HepG2 (cell line): ENCODE measurements at regions not wholly inside any gene's neighbourhood (a gene's known extent, or its start where the extent isn't known, plus 50 kb on each side); places are given as distances from the start of the nearest gene placed in this dataset.

Experiments
- ADNP ChIP-seq: sonication (generic); formaldehyde crosslinking; IDR thresholded peaks from 2 replicates; pipeline ENCODE4 v1.4.0; 2020; ENCODE audit warnings: missing genetic modification reagents
- ARID2 ChIP-seq: sonication (generic); formaldehyde crosslinking; IDR thresholded peaks from 2 replicates; pipeline ENCODE4 v1.8.1; 2022; ENCODE audit warnings: mild to moderate bottlenecking, missing genetic modification reagents, borderline replicate concordance
- ATF2 ChIP-seq: sonication (generic); formaldehyde crosslinking; IDR thresholded peaks from 2 replicates; pipeline ENCODE4 v1.4.0; 2020; ENCODE audit warnings: missing genetic modification reagents
- BCL6 ChIP-seq: IDR thresholded peaks from 2 replicates; pipeline ENCODE4 v1.6.1; 2016; ENCODE audit warnings: missing genetic modification reagents, missing compliant biosample characterization
- BRF2 ChIP-seq: sonication (generic); formaldehyde crosslinking; IDR thresholded peaks from 2 replicates; pipeline ENCODE4 v1.8.1; 2022; ENCODE audit warnings: mild to moderate bottlenecking, missing genetic modification reagents
- CREM ChIP-seq, 2 experiments: sonication (generic) in 1 of 2; formaldehyde crosslinking in 1 of 2; IDR thresholded peaks; 2 replicates each; pipeline versions ENCODE4 v1.4.0 to v1.6.1; 2016 to 2020; ENCODE audit warnings: antibody characterized with exemption in 1 of 2, mild to moderate bottlenecking in 1 of 2, missing genetic modification reagents in 1 of 2
- EED ChIP-seq: sonication (generic); formaldehyde crosslinking; IDR thresholded peaks from 2 replicates; pipeline ENCODE4 v1.5.0; 2020; ENCODE audit warnings: mild to moderate bottlenecking, missing genetic modification reagents
- ETS1 ChIP-seq: sonication (generic); formaldehyde crosslinking; IDR thresholded peaks from 2 replicates; pipeline ENCODE4 v1.4.0; 2020; ENCODE audit warnings: missing genetic modification reagents
- ETV5 ChIP-seq: IDR thresholded peaks from 2 replicates; pipeline ENCODE4 v1.6.1; 2018; ENCODE audit warnings: missing biosample characterization, missing genetic modification reagents, inconsistent platforms, borderline replicate concordance
- FOXA1 ChIP-seq, 2 experiments: fragments of 450-650 bp in 1 of 2; sonication (generic) in 1 of 2; formaldehyde crosslinking in 1 of 2; IDR thresholded peaks; 2 replicates each; pipeline versions ENCODE4 v1.4.0 to v1.6.1; 2016 to 2020; ENCODE audit warnings: missing genetic modification reagents in 1 of 2
- FUBP1 ChIP-seq: sonication (generic); formaldehyde crosslinking; IDR thresholded peaks from 2 replicates; pipeline ENCODE4 v1.5.1; 2020; ENCODE audit warnings: missing genetic modification reagents, mild to moderate bottlenecking, borderline replicate concordance
- GATAD1 ChIP-seq: IDR thresholded peaks from 2 replicates; pipeline ENCODE4 v1.6.1; 2016; ENCODE audit warnings: missing genetic modification reagents, missing compliant biosample characterization
- HNRNPH1 ChIP-seq: fragments of 200-400 bp; formaldehyde crosslinking; optimal IDR thresholded peaks from 2 replicates; pipeline ENCODE3; 2017; ENCODE audit warnings: mild to moderate bottlenecking, low read depth, low read length
- RAD21 ChIP-seq: fragments of 450-650 bp; formaldehyde crosslinking; IDR thresholded peaks from 2 replicates; pipeline ENCODE4 v1.5.0; 2020; ENCODE audit warnings: mild to moderate bottlenecking
- RBM39 ChIP-seq: fragments of 200-400 bp; formaldehyde crosslinking; IDR thresholded peaks from one replicate; pipeline ENCODE4 v1.6.1; 2018; ENCODE audit warnings: antibody characterized with exemption, mild to moderate bottlenecking, low read depth, low read length; ENCODE audit not compliant: poor library complexity, severe bottlenecking
- TCF12 ChIP-seq, 2 experiments: fragments of 450-650 bp in 1 of 2; sonication (generic) in 1 of 2; formaldehyde crosslinking in 1 of 2; IDR thresholded peaks; 2 replicates each; pipeline versions ENCODE4 v1.6.1 to v1.8.0; 2017 to 2022; ENCODE audit warnings: antibody characterized with exemption in 1 of 2, mild to moderate bottlenecking in 1 of 2, missing genetic modification reagents in 1 of 2, moderate library complexity in 1 of 2
- U2AF1 ChIP-seq: fragments of 200-400 bp; formaldehyde crosslinking; optimal IDR thresholded peaks from 2 replicates; pipeline ENCODE3; 2017; ENCODE audit warnings: mild to moderate bottlenecking, low read depth, low read length
- WIZ ChIP-seq: sonication (generic); formaldehyde crosslinking; IDR thresholded peaks from 2 replicates; pipeline ENCODE4 v1.5.1; 2020; ENCODE audit warnings: mild to moderate bottlenecking, missing genetic modification reagents
- ZNF143 ChIP-seq: sonication (generic); formaldehyde crosslinking; IDR thresholded peaks from 2 replicates; pipeline ENCODE4 v1.4.0; 2020; ENCODE audit warnings: missing genetic modification reagents
- ZNF280B ChIP-seq: sonication (generic); formaldehyde crosslinking; IDR thresholded peaks from 2 replicates; pipeline ENCODE4 v1.5.0; 2020; ENCODE audit warnings: missing genetic modification reagents, mild to moderate bottlenecking, borderline replicate concordance
- ZNF678 ChIP-seq: sonication (generic); formaldehyde crosslinking; IDR thresholded peaks from 2 replicates; pipeline ENCODE4 v1.4.0; 2020; ENCODE audit warnings: mild to moderate bottlenecking, missing genetic modification reagents
- ZNF790 ChIP-seq: sonication (generic); formaldehyde crosslinking; IDR thresholded peaks from 2 replicates; pipeline ENCODE4 v1.8.0; 2022; ENCODE audit warnings: missing genetic modification reagents, mild to moderate bottlenecking, borderline replicate concordance
- ZNF841 ChIP-seq: sonication (generic); formaldehyde crosslinking; IDR thresholded peaks from 2 replicates; pipeline ENCODE4 v1.8.1; 2023; ENCODE audit warnings: missing genetic modification reagents, borderline replicate concordance

GRCh38 chr4:153067376-153067775 lies 131.3 kb downstream of the FHDC1 start (continued):
- TF ChIP-seq BRF2 (CRISPR knock-in tag) = no peak
- TF ChIP-seq CREM (IDR thresholded peaks at IDR 0.05) = peak; percentile 40; the same call in 1 of the 2 replicates
- no peak for TF ChIP-seq CREM (CRISPR knock-in tag; IDR thresholded peaks at IDR 0.05)
- no peak for TF ChIP-seq ADNP (CRISPR knock-in tag)
- 0 out of 2 replicates have a peak, but pooled peaks have one; percentile 9 for TF ChIP-seq ARID2 (CRISPR knock-in tag)
- TF ChIP-seq GATAD1 = no peak
- TF ChIP-seq ETV5 (CRISPR knock-in tag) = no peak; the same call in 1 of the 2 replicates
- TF ChIP-seq WIZ (CRISPR knock-in tag) = no peak
- TF ChIP-seq BCL6 (CRISPR knock-in tag) = peak; percentile 38; the same call in 1 of the 2 replicates
- no peak for TF ChIP-seq ZNF280B (CRISPR knock-in tag)
- no peak for TF ChIP-seq ZNF143
- TF ChIP-seq TCF12 (IDR thresholded peaks at IDR 0.05) = no peak
- TF ChIP-seq TCF12 (CRISPR knock-in tag; IDR thresholded peaks at IDR 0.05) = no peak
- TF ChIP-seq U2AF1 = no peak
- no peak for TF ChIP-seq ZNF678 (CRISPR knock-in tag)
- TF ChIP-seq FUBP1 (CRISPR knock-in tag) = no peak
- TF ChIP-seq FOXA1 (IDR thresholded peaks at IDR 0.05) = no peak
- TF ChIP-seq FOXA1 (CRISPR knock-in tag; IDR thresholded peaks at IDR 0.05) = peak; percentile 61
- TF ChIP-seq ETS1 = no peak
- TF ChIP-seq ZNF790 = no peak
- TF ChIP-seq RAD21 (CRISPR knock-in tag) = 0 out of 2 replicates have a peak, but pooled peaks have one; percentile 23
- no peak for TF ChIP-seq EED (CRISPR knock-in tag)
- no peak for TF ChIP-seq RBM39
- TF ChIP-seq ZNF841 = no peak
- peak; percentile 44; the same call in 1 of the 2 replicates for TF ChIP-seq ATF2 (CRISPR knock-in tag)
- no peak for TF ChIP-seq HNRNPH1
